ENCODE measurements at regions not wholly inside any gene's neighbourhood (a gene's known extent, or its start where the extent isn't known, plus 50 kb on each side); places are given as distances from the start of the nearest gene placed in this dataset.

GRCh38 chr2:34492561-34493455 is 893.7 kb upstream of the FAM98A start:
- no peak for TF ChIP-seq EZH2phosphoT487 (IDR thresholded peaks at IDR 0.05; ENCODE audit: low read depth)
- TF ChIP-seq CTCF (IDR thresholded peaks at IDR 0.05; ENCODE audit: low read depth, low read length), result no peak
- Histone ChIP-seq H3K4me3 (ENCODE audit: low read length) (no peak overlapping the region), H4K20me1 (ENCODE audit: insufficient read depth, low read length) (no peaks in the 10 kb centered on the region), H3K4me1 (ENCODE audit: low read length) (no peaks in the 10 kb centered on the region), H3K9me3 (ENCODE audit: insufficient read depth, low read length) (no peaks in the 10 kb centered on the region), H3K79me2 (ENCODE audit: low read length) (no peaks in the 10 kb centered on the region), H3K36me3 (replicated peaks; ENCODE audit: low read depth, low read length) (no peaks in the 10 kb centered on the region), H2AFZ (ENCODE audit: low read depth, low read length) (no peak overlapping the region), H3K27ac (ENCODE audit: low read length) (no peak overlapping the region), H3K9ac (ENCODE audit: low read length) (no peak overlapping the region), H3K27me3 (ENCODE audit: low read depth, low read length) (no peaks in the 10 kb centered on the region), H3K4me2 (ENCODE audit: low read length) (no peak overlapping the region)

- H3K9me3 ChIP-seq (ENCODE audit: insufficient read depth, low read length), result no peaks in the 10 kb centered on the region
- no peak overlapping the region for H3K9ac ChIP-seq (ENCODE audit: low read length)
- H3K27ac ChIP-seq (ENCODE audit: low read length), result no peak overlapping the region
- H3K4me2 ChIP-seq (ENCODE audit: low read length), result no peak overlapping the region
- H3K4me1 ChIP-seq (ENCODE audit: low read length), result no peaks in the 10 kb centered on the region
- no peak for TF ChIP-seq CTCF (IDR thresholded peaks at IDR 0.05; ENCODE audit: low read depth, low read length)
- no peak for TF ChIP-seq EZH2phosphoT487 (IDR thresholded peaks at IDR 0.05; ENCODE audit: low read depth)
- H3K36me3 ChIP-seq (replicated peaks; ENCODE audit: low read depth, low read length), result no peaks in the 10 kb centered on the region
- H3K4me3 ChIP-seq (ENCODE audit: low read length), result no peak overlapping the region
- no peaks in the 10 kb centered on the region for H4K20me1 ChIP-seq (ENCODE audit: insufficient read depth, low read length)
- H3K79me2 ChIP-seq (ENCODE audit: low read length), result no peaks in the 10 kb centered on the region
- H3K27me3 ChIP-seq (ENCODE audit: low read depth, low read length), result no peaks in the 10 kb centered on the region
- no peak overlapping the region for H2AFZ ChIP-seq (ENCODE audit: low read depth, low read length)
Observed at GRCh38 chr2:34486965-34487364, 887.9 kb upstream of the FAM98A start.

GRCh38 chr2:34481542-34481941 is 882.4 kb upstream of the FAM98A start:
- H2AFZ ChIP-seq (ENCODE audit: low read depth, low read length), result no peak overlapping the region
- no peak overlapping the region for H3K9ac ChIP-seq (ENCODE audit: low read length)
- H3K4me1 ChIP-seq (ENCODE audit: low read length), result no peaks in the 10 kb centered on the region
- H3K79me2 ChIP-seq (ENCODE audit: low read length), result no peaks in the 10 kb centered on the region
- H3K9me3 ChIP-seq (ENCODE audit: insufficient read depth, low read length), result no peaks in the 10 kb centered on the region
- no peaks in the 10 kb centered on the region for H3K36me3 ChIP-seq (replicated peaks; ENCODE audit: low read depth, low read length)
- no peaks in the 10 kb centered on the region for H3K27me3 ChIP-seq (ENCODE audit: low read depth, low read length)
- no peak overlapping the region for H3K4me2 ChIP-seq (ENCODE audit: low read length)
- no peak overlapping the region for H3K27ac ChIP-seq (ENCODE audit: low read length)
- no peak overlapping the region for H3K4me3 ChIP-seq (ENCODE audit: low read length)
- TF ChIP-seq EZH2phosphoT487 (IDR thresholded peaks at IDR 0.05; ENCODE audit: low read depth) (no peak), CTCF (IDR thresholded peaks at IDR 0.05; ENCODE audit: low read depth, low read length) (no peak)
- H4K20me1 ChIP-seq (ENCODE audit: insufficient read depth, low read length), result no peaks in the 10 kb centered on the region

GRCh38 chr2:34480366-34480765 is 881.3 kb upstream of the FAM98A start:
- TF ChIP-seq CTCF (IDR thresholded peaks at IDR 0.05; ENCODE audit: low read depth, low read length), result no peak
- TF ChIP-seq EZH2phosphoT487 (IDR thresholded peaks at IDR 0.05; ENCODE audit: low read depth), result no peak
- no peaks in the 10 kb centered on the region for H3K4me1 ChIP-seq (ENCODE audit: low read length)

More at GRCh38 chr2:34480366-34480765, 881.3 kb upstream of the FAM98A start:
- Histone ChIP-seq H3K36me3 (replicated peaks; ENCODE audit: low read depth, low read length) (no peaks in the 10 kb centered on the region), H3K27ac (ENCODE audit: low read length) (no peak overlapping the region), H3K4me3 (ENCODE audit: low read length) (no peak overlapping the region), H3K9me3 (ENCODE audit: insufficient read depth, low read length) (no peaks in the 10 kb centered on the region), H3K9ac (ENCODE audit: low read length) (no peak overlapping the region), H4K20me1 (ENCODE audit: insufficient read depth, low read length) (no peaks in the 10 kb centered on the region), H3K27me3 (ENCODE audit: low read depth, low read length) (no peaks in the 10 kb centered on the region), H3K4me2 (ENCODE audit: low read length) (no peak overlapping the region), H3K79me2 (ENCODE audit: low read length) (no peaks in the 10 kb centered on the region), H2AFZ (ENCODE audit: low read depth, low read length) (no peak overlapping the region)

Measured in OCI-LY3 (cell line).